ENCODE measurements at regions not wholly inside any gene's neighbourhood (a gene's known extent, or its start where the extent isn't known, plus 50 kb on each side); places are given as distances from the start of the nearest gene placed in this dataset.

- DNase-seq, result no peak
These were observed 373.9 kb upstream of the NFE2L3 start for GRCh38 chr7:25777969-25778708.

- no peak for DNase-seq
These were observed 372.9 kb upstream of the NFE2L3 start for GRCh38 chr7:25779002-25779546.

- DNase-seq, result no peak
These were observed 371.1 kb upstream of the NFE2L3 start for GRCh38 chr7:25780904-25781303.

- DNase-seq, result no peak
These were observed 370.3 kb upstream of the NFE2L3 start for GRCh38 chr7:25781704-25782103.

GRCh38 chr7:25786936-25787335 lies 365.1 kb upstream of the NFE2L3 start:
- peak in 1 of 2 donors; percentile 11 for DNase-seq

- peak in 1 of 2 donors; percentile 54 for DNase-seq
These were observed 364.7 kb upstream of the NFE2L3 start for GRCh38 chr7:25787336-25787735.

- no peak for DNase-seq
These were observed 363.6 kb upstream of the NFE2L3 start for GRCh38 chr7:25788371-25788770.

GRCh38 chr7:25788961-25789620 lies 362.9 kb upstream of the NFE2L3 start:
- DNase-seq, result no peak

- no peak for DNase-seq
These were observed 362.0 kb upstream of the NFE2L3 start for GRCh38 chr7:25789701-25790640.

- no peak for DNase-seq
These were observed 361.0 kb upstream of the NFE2L3 start for GRCh38 chr7:25790963-25791362.

GRCh38 chr7:25792586-25792985 lies 359.4 kb upstream of the NFE2L3 start:
- no peak for DNase-seq

- peak in 1 of 2 donors; percentile 19 for DNase-seq
These were observed 356.2 kb upstream of the NFE2L3 start for GRCh38 chr7:25795824-25796235.

- no peak for DNase-seq
These were observed 353.7 kb upstream of the NFE2L3 start for GRCh38 chr7:25798344-25798743.

- DNase-seq, result no peak
These were observed 350.8 kb upstream of the NFE2L3 start for GRCh38 chr7:25801214-25801613.

- DNase-seq, result no peak
These were observed 349.9 kb upstream of the NFE2L3 start for GRCh38 chr7:25802057-25802456.

- DNase-seq, result no peak
These were observed 349.5 kb upstream of the NFE2L3 start for GRCh38 chr7:25802473-25802872.

- DNase-seq, result no peak
These were observed 348.7 kb upstream of the NFE2L3 start for GRCh38 chr7:25803117-25803887.

GRCh38 chr7:25804154-25804553 lies 347.8 kb upstream of the NFE2L3 start:
- DNase-seq, result no peak

GRCh38 chr7:25805027-25805687 lies 346.8 kb upstream of the NFE2L3 start:
- no peak for DNase-seq

GRCh38 chr7:25807086-25807611 lies 344.8 kb upstream of the NFE2L3 start:
- DNase-seq, result no peak
